Spleen (tissue), 11 donors: ENCODE measurements at regions not wholly inside any gene's neighbourhood (a gene's known extent, or its start where the extent isn't known, plus 50 kb on each side); places are given as distances from the start of the nearest gene placed in this dataset.

Source experiments
- DNase-seq: peaks from one replicate; pipeline ENCODE4 v3.0.0-alpha.2; 2020
- H3K27ac ChIP-seq, 8 donors: fragments of 200-600 bp; sonication (generic) in 7 of 8; 1 replicate in 4 of 8; 2 replicates in 4 of 8; pipeline versions ENCODE4 v1.5.0 to v1.8.0; 2016 to 2021; ENCODE audit warnings: inconsistent platforms in 4 of 8, mild to moderate bottlenecking in 4 of 8, moderate library complexity in 1 of 8
- H3K27me3 ChIP-seq, 7 donors: fragments of 200-600 bp; sonication (generic) in 6 of 7; replicated peaks in 1 of 7; 1 replicate in 4 of 7; 2 replicates in 3 of 7; pipeline versions ENCODE4 v1.5.0 to v1.8.0; 2016 to 2021; ENCODE audit warnings: inconsistent platforms in 3 of 7, mild to moderate bottlenecking in 1 of 7
- H3K36me3 ChIP-seq, 6 donors: fragments of 200-600 bp; sonication (generic) in 5 of 6; 1 replicate in 4 of 6; 2 replicates in 2 of 6; pipeline versions ENCODE4 v1.5.0 to v1.8.0; 2016 to 2021; ENCODE audit warnings: inconsistent platforms in 2 of 6
- H3K4me1 ChIP-seq, 6 donors: fragments of 200-600 bp; sonication (generic) in 5 of 6; 1 replicate in 3 of 6; 2 replicates in 3 of 6; pipeline versions ENCODE4 v1.5.0 to v1.8.0; 2016 to 2021; ENCODE audit warnings: inconsistent platforms in 3 of 6
- H3K4me3 ChIP-seq, 8 donors: fragments of 200-600 bp; sonication (generic) in 7 of 8; 1 replicate in 4 of 8; 2 replicates in 4 of 8; pipeline versions ENCODE4 v1.5.0 to v1.8.0; 2016 to 2021; ENCODE audit warnings: inconsistent platforms in 4 of 8, mild to moderate bottlenecking in 4 of 8, moderate library complexity in 2 of 8
- H3K9me3 ChIP-seq, 8 donors: fragments of 200-600 bp; sonication (generic) in 7 of 8; 1 replicate in 4 of 8; 2 replicates in 4 of 8; pipeline versions ENCODE4 v1.5.0 to v1.8.0; 2016 to 2021; ENCODE audit warnings: inconsistent platforms in 4 of 8
- POLR2A ChIP-seq, 3 donors: fragments of 450-650 bp; IDR thresholded peaks; one replicate each; pipeline ENCODE4 v1.5.1; 2017; ENCODE audit warnings: antibody characterized with exemption in 3 of 3, mild to moderate bottlenecking in 1 of 3
- POLR2AphosphoS5 ChIP-seq, 3 donors: sonication (generic); formaldehyde crosslinking; IDR thresholded peaks; one replicate each; pipeline ENCODE4 v1.5.1; 2017; ENCODE audit warnings: antibody characterized with exemption in 3 of 3
- WGBS, 5 donors: extraction: QIAGEN DNeasy Blood & Tissue Kit in 3 of 5; methylation state at CpG; one replicate each; pipeline versions ENCODE4 v1.1.5 to v1.1.7; 2013 to 2018; 5-methylcytosine and 5-hydroxymethylcytosine counted together
- intact Hi-C: fragments of 100-400 bp; cut with DNase I; formaldehyde crosslinking; loops from one replicate; pipeline ENCODE4 v1.15.0; 2023; ENCODE audit warnings: low total_unique reads
- TF ChIP-seq, protein P1 (sequence below), 11 experiments: fragments of 200-600 bp in 7 of 11; fragments of 450-650 bp in 4 of 11; sonication (generic) in 4 of 11; IDR thresholded peaks in 8 of 11; conservative IDR thresholded peaks in 3 of 11; 1 replicate in 7 of 11; 2 replicates in 4 of 11; pipeline versions ENCODE4 v1.4.0 to v1.8.0; 2016 to 2021; ENCODE audit warnings: antibody characterized with exemption in 11 of 11, inconsistent platforms in 4 of 11, mild to moderate bottlenecking in 1 of 11
- donor health status: healthy with polysubstance abuse.
- donor health status: DM: no; HTN: no; CAD: no; lungs with moderate emphysema.
- donor health status: DM: no; HTN: no; CAD: no.
- donor health status: Bipolar disorder and iron deficiency.
- donor health status: healthy.
- donor health status: DM: no; HTN: no; CAD: no.
- donor health status: DM: yes; HTN: yes; CAD: no.

DNA sequence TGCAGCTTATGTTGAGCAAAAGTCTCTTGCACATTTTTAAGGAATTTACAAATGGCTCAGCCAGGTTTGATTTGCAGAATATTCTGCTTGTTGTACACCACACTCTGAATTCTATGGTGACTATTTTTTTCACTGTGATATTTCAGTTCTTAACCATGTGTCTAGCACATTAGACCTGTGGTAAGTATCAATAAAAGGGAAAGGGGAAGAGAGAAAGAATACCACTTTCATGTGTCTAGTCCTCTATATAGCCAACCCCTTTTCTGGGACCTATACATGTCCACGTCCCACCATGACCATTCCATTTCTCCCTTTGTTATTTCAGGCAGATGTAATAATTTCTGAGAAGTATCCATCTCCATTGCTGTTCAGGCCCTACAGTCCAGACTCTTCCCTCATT, 121.3 kb upstream of the PNPLA4 start:
- H3K9me3 ChIP-seq, result peaks cover 0 to 6% (median 0%) of the 10 kb centered on the region in 8 donors
- H3K36me3 ChIP-seq, result no peaks in the 10 kb centered on the region
- WGBS, 5 donors, result 39 to 100% (median 74%) methylated on average over 1 of the region's 1 CpG
- H3K4me1 ChIP-seq, result no peaks in the 10 kb centered on the region
- TF ChIP-seq POLR2A (IDR thresholded peaks at IDR 0.05) (no peak), POLR2AphosphoS5 (IDR thresholded peaks at IDR 0.05) (no peak)
- TF ChIP-seq, protein P1, sequence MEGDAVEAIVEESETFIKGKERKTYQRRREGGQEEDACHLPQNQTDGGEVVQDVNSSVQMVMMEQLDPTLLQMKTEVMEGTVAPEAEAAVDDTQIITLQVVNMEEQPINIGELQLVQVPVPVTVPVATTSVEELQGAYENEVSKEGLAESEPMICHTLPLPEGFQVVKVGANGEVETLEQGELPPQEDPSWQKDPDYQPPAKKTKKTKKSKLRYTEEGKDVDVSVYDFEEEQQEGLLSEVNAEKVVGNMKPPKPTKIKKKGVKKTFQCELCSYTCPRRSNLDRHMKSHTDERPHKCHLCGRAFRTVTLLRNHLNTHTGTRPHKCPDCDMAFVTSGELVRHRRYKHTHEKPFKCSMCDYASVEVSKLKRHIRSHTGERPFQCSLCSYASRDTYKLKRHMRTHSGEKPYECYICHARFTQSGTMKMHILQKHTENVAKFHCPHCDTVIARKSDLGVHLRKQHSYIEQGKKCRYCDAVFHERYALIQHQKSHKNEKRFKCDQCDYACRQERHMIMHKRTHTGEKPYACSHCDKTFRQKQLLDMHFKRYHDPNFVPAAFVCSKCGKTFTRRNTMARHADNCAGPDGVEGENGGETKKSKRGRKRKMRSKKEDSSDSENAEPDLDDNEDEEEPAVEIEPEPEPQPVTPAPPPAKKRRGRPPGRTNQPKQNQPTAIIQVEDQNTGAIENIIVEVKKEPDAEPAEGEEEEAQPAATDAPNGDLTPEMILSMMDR (IDR thresholded peaks at IDR 0.05 in 8 of 11, conservative IDR thresholded peaks at IDR 0.05 in 3 of 11), result no peak
- no peak overlapping the region for H3K27ac ChIP-seq
- no peak for DNase-seq
- no peaks in the 10 kb centered on the region for H3K27me3 ChIP-seq
- H3K4me3 ChIP-seq, result no peak overlapping the region
- intact Hi-C loops, result no loop called here

DNA sequence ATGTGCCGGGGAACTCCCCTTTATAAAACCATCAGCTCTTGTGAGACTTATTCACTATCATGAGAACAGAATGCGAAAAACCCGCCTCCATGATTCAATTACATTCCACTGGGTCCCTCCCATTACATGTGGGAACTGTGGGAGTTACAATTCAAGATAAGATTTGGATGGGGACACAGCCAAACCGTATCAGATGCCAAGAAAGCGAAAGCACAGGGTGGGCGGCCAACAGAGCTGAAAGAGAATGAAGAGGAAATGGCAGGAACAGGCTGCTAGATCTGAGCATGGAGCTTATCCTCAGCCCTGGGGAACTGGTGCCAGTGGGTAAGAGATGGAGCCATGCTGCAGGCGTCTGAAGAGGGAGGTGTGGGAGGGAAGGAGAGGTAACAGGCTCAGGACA, 117.7 kb upstream of the PNPLA4 start:
- intact Hi-C loops, result no loop called here
- Histone ChIP-seq H3K4me1 (no peaks in the 10 kb centered on the region), H3K27me3 (no peaks in the 10 kb centered on the region), H3K9me3 (peaks cover 0 to 6% (median 0%) of the 10 kb centered on the region in 8 donors), H3K36me3 (no peaks in the 10 kb centered on the region), H3K27ac (no peak overlapping the region), H3K4me3 (no peak overlapping the region)
- 69 to 88% (median 81%) methylated on average over 7 of the region's 7 CpGs for WGBS, 5 donors
- TF ChIP-seq POLR2AphosphoS5 (IDR thresholded peaks at IDR 0.05) (no peak), POLR2A (IDR thresholded peaks at IDR 0.05) (no peak)
- TF ChIP-seq, protein P1 (IDR thresholded peaks at IDR 0.05 in 8 of 11, conservative IDR thresholded peaks at IDR 0.05 in 3 of 11), result no peak
- no peak for DNase-seq

DNA sequence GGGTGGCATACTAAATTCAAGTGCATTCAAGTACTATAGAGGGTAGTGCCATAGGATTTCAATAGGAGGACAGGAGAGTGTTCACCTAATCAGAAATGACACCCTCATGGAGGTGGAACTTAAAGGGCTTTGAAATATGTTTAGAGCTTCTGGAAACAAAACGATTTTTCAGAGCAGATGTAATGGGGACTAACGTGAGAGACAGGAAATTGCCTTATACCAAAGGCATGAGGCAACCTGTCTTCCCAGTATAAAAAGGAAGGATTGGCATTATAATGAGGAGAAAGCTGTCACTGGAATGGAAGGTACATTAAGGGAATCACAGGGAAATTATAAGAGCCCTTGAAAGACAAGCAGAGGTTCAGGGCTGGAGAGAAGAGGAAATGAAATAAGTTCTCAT, 116.3 kb upstream of the PNPLA4 start:
- WGBS, 5 donors, result 52 to 73% (median 56%) methylated on average over 2 of the region's 2 CpGs
- Histone ChIP-seq H3K4me3 (no peak overlapping the region), H3K9me3 (peaks cover 0 to 6% (median 0%) of the 10 kb centered on the region in 8 donors), H3K27ac (no peak overlapping the region), H3K36me3 (no peaks in the 10 kb centered on the region), H3K27me3 (no peaks in the 10 kb centered on the region), H3K4me1 (no peaks in the 10 kb centered on the region)
- intact Hi-C loops, result no loop called here
- no peak for DNase-seq
- TF ChIP-seq POLR2A (IDR thresholded peaks at IDR 0.05) (no peak), POLR2AphosphoS5 (IDR thresholded peaks at IDR 0.05) (no peak)
- TF ChIP-seq, protein P1 (IDR thresholded peaks at IDR 0.05 in 8 of 11, conservative IDR thresholded peaks at IDR 0.05 in 3 of 11), result no peak

DNA sequence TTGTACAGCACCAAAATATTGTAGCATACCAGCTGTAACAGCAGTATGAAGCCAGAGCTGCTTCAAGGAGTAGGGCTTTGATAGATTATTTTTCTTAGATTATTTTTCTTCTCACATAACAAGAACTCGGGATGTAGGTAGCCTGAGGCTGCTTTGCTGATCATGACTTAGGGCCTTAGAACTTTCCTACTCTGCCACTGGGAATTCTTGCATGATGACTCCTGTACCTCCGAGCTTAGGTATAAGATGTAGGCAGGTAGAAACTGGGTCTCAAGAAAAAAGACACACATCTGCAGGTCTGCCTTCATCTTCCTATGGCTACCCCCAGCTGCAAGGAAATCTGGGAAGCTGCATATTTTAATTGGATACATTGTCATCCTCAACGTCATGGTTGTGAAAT, 115.9 kb upstream of the PNPLA4 start:
- H3K4me1 ChIP-seq, result peaks cover 0 to under 1% (median 0%) of the 10 kb centered on the region in 6 donors
- H3K27ac ChIP-seq, result no peak overlapping the region
- H3K4me3 ChIP-seq, result no peak overlapping the region
- WGBS, 5 donors, result 72 to 92% (median 79%) methylated on average over 3 of the region's 3 CpGs
- no peaks in the 10 kb centered on the region for H3K27me3 ChIP-seq
- H3K36me3 ChIP-seq, result no peaks in the 10 kb centered on the region
- peaks cover 0 to 6% (median 0%) of the 10 kb centered on the region in 8 donors for H3K9me3 ChIP-seq
- DNase-seq, result no peak
- intact Hi-C loops, result no loop called here
- no peak for TF ChIP-seq POLR2A (IDR thresholded peaks at IDR 0.05)
- TF ChIP-seq POLR2AphosphoS5 (IDR thresholded peaks at IDR 0.05), result no peak
- TF ChIP-seq, protein P1 (IDR thresholded peaks at IDR 0.05 in 8 of 11, conservative IDR thresholded peaks at IDR 0.05 in 3 of 11), result no peak
